ENCODE measurements at regions not wholly inside any gene's neighbourhood (a gene's known extent, or its start where the extent isn't known, plus 50 kb on each side); places are given as distances from the start of the nearest gene placed in this dataset.
"Not testable (repeated sequence)": the region's sequence is repeated elsewhere in the genome, so short reads cannot be mapped to it uniquely, and the experiment has no call there.

- no peak for TF ChIP-seq ZNF274 (IDR thresholded peaks at IDR 0.05; ENCODE audit: low read depth, low read length)
- no peak for TF ChIP-seq YY1 (IDR thresholded peaks at IDR 0.05; ENCODE audit: insufficient read depth, insufficient read length)
- TF ChIP-seq SUZ12 (IDR thresholded peaks at IDR 0.05; ENCODE audit: extremely low read depth, insufficient read depth, insufficient read length) = no peak
Measured at GRCh38 chr1:72986591-72987290, 704.4 kb upstream of the NEGR1 start.

DNA sequence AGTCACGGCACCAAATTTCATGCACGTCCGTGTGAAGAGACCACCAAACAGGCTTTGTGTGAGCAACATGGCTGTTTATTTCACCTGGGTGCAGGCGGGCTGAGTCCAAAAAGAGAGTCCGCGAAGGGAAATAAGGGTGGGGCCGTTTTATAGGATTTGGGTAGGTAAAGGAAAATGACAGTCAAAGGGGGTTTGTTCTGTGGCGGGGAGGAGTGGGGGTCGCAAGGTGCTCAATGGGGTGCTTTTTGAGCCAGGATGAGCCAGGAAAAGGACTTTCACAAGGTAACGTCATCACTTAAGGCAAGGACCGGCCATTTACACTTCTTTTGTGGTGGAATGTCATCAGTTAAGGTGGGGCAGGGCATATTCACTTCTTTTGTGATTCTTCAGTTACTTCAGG, 702.7 kb upstream of the NEGR1 start:
- not testable (repeated sequence) for DNase-seq (ENCODE audit: low read depth, low spot score); H3K9ac ChIP-seq (ENCODE audit: insufficient read length, low read depth); H3K4me3 ChIP-seq (ENCODE audit: insufficient read length, low read depth); H3K4me1 ChIP-seq (ENCODE audit: insufficient read depth, insufficient read length); H3K27me3 ChIP-seq (ENCODE audit: insufficient read depth, insufficient read length); H3K36me3 ChIP-seq (ENCODE audit: insufficient read depth, insufficient read length, low read length)
- H3K9me3 ChIP-seq (ENCODE audit: insufficient read depth, low read length) = peaks cover 12% of the 10 kb centered on the region; the same call in 1 of the 2 replicates

More at GRCh38 chr1:72986591-72987290, 704.4 kb upstream of the NEGR1 start:
- H3K4me1 ChIP-seq (ENCODE audit: insufficient read depth, insufficient read length) = no peaks in the 10 kb centered on the region
- no peak overlapping the region for H3K9ac ChIP-seq (ENCODE audit: insufficient read length, low read depth)
- H3K27me3 ChIP-seq (ENCODE audit: insufficient read depth, insufficient read length) = no peaks in the 10 kb centered on the region
- H3K9me3 ChIP-seq (ENCODE audit: insufficient read depth, low read length) = peaks cover 12% of the 10 kb centered on the region; the same call in 1 of the 2 replicates
- H3K4me3 ChIP-seq (ENCODE audit: insufficient read length, low read depth) = no peak overlapping the region
- no peaks in the 10 kb centered on the region for H3K36me3 ChIP-seq (ENCODE audit: insufficient read depth, insufficient read length, low read length)
- DNase-seq (ENCODE audit: low read depth, low spot score) = peak; percentile 8

DNA sequence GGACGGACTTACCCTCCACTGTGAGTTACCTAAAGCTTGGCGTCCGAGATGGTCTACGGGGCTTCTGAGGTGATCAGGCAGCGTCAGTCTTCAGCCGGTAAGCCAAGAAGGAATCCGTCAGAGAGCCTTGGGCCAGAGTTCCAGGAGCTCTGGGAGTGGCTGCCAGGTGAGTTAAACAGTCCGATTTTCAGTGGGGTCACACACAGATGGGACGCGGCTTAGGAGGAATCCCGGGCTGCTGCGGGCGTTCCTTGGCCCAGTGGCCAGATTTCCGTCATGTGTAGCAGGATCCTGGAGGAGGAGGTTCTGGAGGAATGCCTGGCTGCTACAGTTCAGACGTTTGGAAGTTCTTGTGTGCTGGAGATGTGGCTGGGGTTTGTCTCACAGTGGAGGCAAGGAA, 700.7 kb upstream of the NEGR1 start:
- not testable (repeated sequence) for H3K4me3 ChIP-seq (ENCODE audit: insufficient read length, low read depth); H3K27me3 ChIP-seq (ENCODE audit: insufficient read depth, insufficient read length); H3K36me3 ChIP-seq (ENCODE audit: insufficient read depth, insufficient read length, low read length); DNase-seq (ENCODE audit: low read depth, low spot score); H3K9ac ChIP-seq (ENCODE audit: insufficient read length, low read depth); H3K4me1 ChIP-seq (ENCODE audit: insufficient read depth, insufficient read length)
- H3K9me3 ChIP-seq (ENCODE audit: insufficient read depth, low read length) = peaks cover 19% of the 10 kb centered on the region

- no peaks in the 10 kb centered on the region for H3K9me3 ChIP-seq (ENCODE audit: insufficient read depth, low read length)
- H3K4me3 ChIP-seq (ENCODE audit: insufficient read length, low read depth) = no peak overlapping the region
- no peak for DNase-seq (ENCODE audit: low read depth, low spot score)
- no peak overlapping the region for H3K9ac ChIP-seq (ENCODE audit: insufficient read length, low read depth)
- no peak for TF ChIP-seq YY1 (IDR thresholded peaks at IDR 0.05; ENCODE audit: insufficient read depth, insufficient read length)
- TF ChIP-seq SUZ12 (IDR thresholded peaks at IDR 0.05; ENCODE audit: extremely low read depth, insufficient read depth, insufficient read length) = no peak
- no peak for TF ChIP-seq ZNF274 (IDR thresholded peaks at IDR 0.05; ENCODE audit: low read depth, low read length)
- no peaks in the 10 kb centered on the region for H3K36me3 ChIP-seq (ENCODE audit: insufficient read depth, insufficient read length, low read length)
- no peaks in the 10 kb centered on the region for H3K4me1 ChIP-seq (ENCODE audit: insufficient read depth, insufficient read length)
- H3K27me3 ChIP-seq (ENCODE audit: insufficient read depth, insufficient read length) = no peaks in the 10 kb centered on the region
Measured at GRCh38 chr1:72969461-72969860, 687.1 kb upstream of the NEGR1 start.

GRCh38 chr1:72954943-72955342, 672.6 kb upstream of the NEGR1 start:
- Histone ChIP-seq H3K36me3 (ENCODE audit: insufficient read depth, insufficient read length, low read length) (no peaks in the 10 kb centered on the region), H3K27me3 (ENCODE audit: insufficient read depth, insufficient read length) (no peaks in the 10 kb centered on the region), H3K4me1 (ENCODE audit: insufficient read depth, insufficient read length) (no peaks in the 10 kb centered on the region), H3K9me3 (ENCODE audit: insufficient read depth, low read length) (no peaks in the 10 kb centered on the region), H3K9ac (ENCODE audit: insufficient read length, low read depth) (no peak overlapping the region), H3K4me3 (ENCODE audit: insufficient read length, low read depth) (no peak overlapping the region)
- no peak for TF ChIP-seq YY1 (IDR thresholded peaks at IDR 0.05; ENCODE audit: insufficient read depth, insufficient read length)
- no peak for TF ChIP-seq ZNF274 (IDR thresholded peaks at IDR 0.05; ENCODE audit: low read depth, low read length)
- TF ChIP-seq SUZ12 (IDR thresholded peaks at IDR 0.05; ENCODE audit: extremely low read depth, insufficient read depth, insufficient read length) = no peak
- no peak for DNase-seq (ENCODE audit: low read depth, low spot score)

- not testable (repeated sequence) for H3K9me3 ChIP-seq (ENCODE audit: insufficient read depth, low read length); DNase-seq (ENCODE audit: low read depth, low spot score); H3K4me1 ChIP-seq (ENCODE audit: insufficient read depth, insufficient read length); H3K4me3 ChIP-seq (ENCODE audit: insufficient read length, low read depth); H3K9ac ChIP-seq (ENCODE audit: insufficient read length, low read depth); H3K27me3 ChIP-seq (ENCODE audit: insufficient read depth, insufficient read length); H3K36me3 ChIP-seq (ENCODE audit: insufficient read depth, insufficient read length, low read length)
Measured at GRCh38 chr1:72950900-72951299, 668.6 kb upstream of the NEGR1 start.

- no peak overlapping the region for H3K4me3 ChIP-seq (ENCODE audit: insufficient read length, low read depth)
- H3K27me3 ChIP-seq (ENCODE audit: insufficient read depth, insufficient read length) = no peaks in the 10 kb centered on the region
- no peak for TF ChIP-seq ZNF274 (IDR thresholded peaks at IDR 0.05; ENCODE audit: low read depth, low read length)
- no peak for TF ChIP-seq SUZ12 (IDR thresholded peaks at IDR 0.05; ENCODE audit: extremely low read depth, insufficient read depth, insufficient read length)
- no peak for TF ChIP-seq YY1 (IDR thresholded peaks at IDR 0.05; ENCODE audit: insufficient read depth, insufficient read length)
- H3K36me3 ChIP-seq (ENCODE audit: insufficient read depth, insufficient read length, low read length) = no peaks in the 10 kb centered on the region
- DNase-seq (ENCODE audit: low read depth, low spot score) = no peak
- H3K9me3 ChIP-seq (ENCODE audit: insufficient read depth, low read length) = no peaks in the 10 kb centered on the region
- H3K4me1 ChIP-seq (ENCODE audit: insufficient read depth, insufficient read length) = no peaks in the 10 kb centered on the region
- H3K9ac ChIP-seq (ENCODE audit: insufficient read length, low read depth) = no peak overlapping the region
Measured at GRCh38 chr1:72946903-72947499, 664.7 kb upstream of the NEGR1 start.

DNA sequence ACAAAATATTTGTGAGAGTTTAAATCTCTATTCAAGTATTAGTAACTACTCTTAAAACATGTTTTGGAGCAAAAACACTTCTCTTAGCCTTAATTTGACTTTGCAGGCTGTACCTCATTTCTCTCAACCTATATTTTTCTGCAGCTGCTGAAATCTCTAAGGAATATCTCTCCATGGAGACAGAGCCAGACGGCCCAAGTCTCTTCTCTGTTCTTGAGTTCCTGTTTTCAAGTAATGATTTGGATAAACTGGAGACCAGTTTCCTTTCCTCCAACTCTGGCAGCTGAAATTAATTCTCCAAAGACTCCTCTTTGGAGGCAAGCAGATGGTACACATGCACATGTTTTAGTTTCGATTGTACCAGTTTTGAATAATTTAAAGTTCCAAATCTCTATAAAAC, 659.7 kb upstream of the NEGR1 start:
- no peak overlapping the region for H3K9ac ChIP-seq (ENCODE audit: insufficient read length, low read depth)
- no peaks in the 10 kb centered on the region for H3K27me3 ChIP-seq (ENCODE audit: insufficient read depth, insufficient read length)
- H3K9me3 ChIP-seq (ENCODE audit: insufficient read depth, low read length) = no peaks in the 10 kb centered on the region

More for the DNA sequence above, 659.7 kb upstream of the NEGR1 start:
- TF ChIP-seq YY1 (IDR thresholded peaks at IDR 0.05; ENCODE audit: insufficient read depth, insufficient read length) (no peak), SUZ12 (IDR thresholded peaks at IDR 0.05; ENCODE audit: extremely low read depth, insufficient read depth, insufficient read length) (no peak), ZNF274 (IDR thresholded peaks at IDR 0.05; ENCODE audit: low read depth, low read length) (no peak)
- Histone ChIP-seq H3K36me3 (ENCODE audit: insufficient read depth, insufficient read length, low read length) (no peaks in the 10 kb centered on the region), H3K4me1 (ENCODE audit: insufficient read depth, insufficient read length) (no peaks in the 10 kb centered on the region), H3K4me3 (ENCODE audit: insufficient read length, low read depth) (no peak overlapping the region)
- DNase-seq (ENCODE audit: low read depth, low spot score) = no peak

All from NT2/D1 (cell line).